Activated CD8-positive, alpha-beta memory T cell treated with anti-CD3 and anti-CD28 coated beads for 48 hours (primary cell): ENCODE measurements at regions not wholly inside any gene's neighbourhood (a gene's known extent, or its start where the extent isn't known, plus 50 kb on each side); places are given as distances from the start of the nearest gene placed in this dataset.

Experiments
- DNase-seq, 3 experiments: peaks; one replicate each; pipeline ENCODE4 v3.0.0-alpha.2; 2020; ENCODE audit warnings: low read depth in 2 of 3, low spot score in 2 of 3

GRCh38 chr5:173689737-173690360, 73.4 kb upstream of the BOD1 start:
- no peak for DNase-seq

GRCh38 chr5:173691931-173692330, 75.5 kb upstream of the BOD1 start:
- DNase-seq = no peak

GRCh38 chr5:173693670-173694069, 77.2 kb upstream of the BOD1 start:
- DNase-seq = no peak

- DNase-seq = no peak
These were observed 79.8 kb upstream of the BOD1 start for GRCh38 chr5:173696216-173696615.

- no peak for DNase-seq
These were observed 81.6 kb upstream of the BOD1 start for GRCh38 chr5:173697931-173698579.

- DNase-seq = no peak
These were observed 83.5 kb upstream of the BOD1 start for GRCh38 chr5:173699966-173700365.

- no peak for DNase-seq
These were observed 87.0 kb upstream of the BOD1 start for GRCh38 chr5:173703466-173703865.

- no peak for DNase-seq
These were observed 88.4 kb upstream of the BOD1 start for GRCh38 chr5:173704615-173705511.

- DNase-seq = no peak
These were observed 89.1 kb upstream of the BOD1 start for GRCh38 chr5:173705512-173706044.

- DNase-seq = no peak
These were observed 90.2 kb upstream of the BOD1 start for GRCh38 chr5:173706700-173707099.

GRCh38 chr5:173707392-173707791, 90.9 kb upstream of the BOD1 start:
- no peak for DNase-seq

- no peak for DNase-seq
These were observed 92.7 kb upstream of the BOD1 start for GRCh38 chr5:173709145-173709544.

GRCh38 chr5:173709761-173710160, 93.3 kb upstream of the BOD1 start:
- no peak for DNase-seq

GRCh38 chr5:173710528-173710927, 94.1 kb upstream of the BOD1 start:
- DNase-seq = no peak

GRCh38 chr5:173711466-173711865, 95.0 kb upstream of the BOD1 start:
- DNase-seq = no peak

GRCh38 chr5:173712609-173713175, 96.2 kb upstream of the BOD1 start:
- no peak for DNase-seq

GRCh38 chr5:173714551-173715428, 98.3 kb upstream of the BOD1 start:
- no peak for DNase-seq

GRCh38 chr5:173715607-173716006, 99.2 kb upstream of the BOD1 start:
- DNase-seq = no peak

GRCh38 chr5:173716058-173716682, 99.7 kb upstream of the BOD1 start:
- DNase-seq = no peak

- DNase-seq = no peak
These were observed 101.5 kb upstream of the BOD1 start for GRCh38 chr5:173717959-173718358.
